WERI-Rb-1 (cell line): ENCODE measurements at regions not wholly inside any gene's neighbourhood (a gene's known extent, or its start where the extent isn't known, plus 50 kb on each side); places are given as distances from the start of the nearest gene placed in this dataset.

Source experiments
- DNase-seq: peaks from one replicate; pipeline ENCODE4 v3.0.0-alpha.2; 2020
- H3K27ac ChIP-seq: fragments of 250-450 bp; sonication (Bioruptor Pico); 2 replicates; pipeline ENCODE4 v1.5.1; 2020; ENCODE audit warnings: mild to moderate bottlenecking, moderate library complexity
- H3K27me3 ChIP-seq: fragments of 250-450 bp; sonication (Bioruptor Pico); 2 replicates; pipeline ENCODE4 v1.5.1; 2021; ENCODE audit warnings: mild to moderate bottlenecking, low read depth, moderate library complexity; ENCODE audit not compliant: insufficient read depth, severe bottlenecking
- H3K36me3 ChIP-seq: fragments of 250-450 bp; sonication (Bioruptor Pico); 2 replicates; pipeline ENCODE4 v1.5.1; 2020; ENCODE audit warnings: mild to moderate bottlenecking, moderate library complexity
- H3K4me3 ChIP-seq: 2 replicates; pipeline ENCODE4 v1.5.1; 2011; ENCODE audit warnings: low read depth, mild to moderate bottlenecking, control low read depth, low read length
- H3K9me3 ChIP-seq: fragments of 250-450 bp; sonication (Bioruptor Pico); 2 replicates; pipeline ENCODE4 v1.5.1; 2021; ENCODE audit warnings: mild to moderate bottlenecking, moderate library complexity; ENCODE audit not compliant: severe bottlenecking
- CTCF ChIP-seq: IDR thresholded peaks from 2 replicates; pipeline ENCODE4 v1.5.1; 2011; ENCODE audit warnings: low read depth, mild to moderate bottlenecking, control low read depth, inconsistent platforms, low read length

- H3K27me3 ChIP-seq, result no peaks in the 10 kb centered on the region
- H3K4me3 ChIP-seq, result no peak overlapping the region
- no peaks in the 10 kb centered on the region for H3K36me3 ChIP-seq
- no peak overlapping the region for H3K27ac ChIP-seq
- DNase-seq, result no peak
- H3K9me3 ChIP-seq, result no peaks in the 10 kb centered on the region
- no peak for TF ChIP-seq CTCF
Measured at GRCh38 chr7:19623676-19624075, 85.2 kb downstream of the POLR1F start.

- Histone ChIP-seq H3K27ac (no peak overlapping the region), H3K4me3 (no peak overlapping the region), H3K27me3 (no peaks in the 10 kb centered on the region), H3K9me3 (no peaks in the 10 kb centered on the region), H3K36me3 (no peaks in the 10 kb centered on the region)
- TF ChIP-seq CTCF, result no peak
- no peak for DNase-seq
Measured at GRCh38 chr7:19621740-19622139, 87.1 kb downstream of the POLR1F start.

GRCh38 chr7:19620470-19620869 is 88.4 kb downstream of the POLR1F start:
- H3K9me3 ChIP-seq, result no peaks in the 10 kb centered on the region
- no peak overlapping the region for H3K27ac ChIP-seq
- DNase-seq, result no peak

GRCh38 chr7:19619122-19619521 is 89.7 kb downstream of the POLR1F start:
- Histone ChIP-seq H3K27me3 (no peaks in the 10 kb centered on the region), H3K4me3 (no peak overlapping the region), H3K27ac (no peak overlapping the region), H3K9me3 (no peaks in the 10 kb centered on the region), H3K36me3 (no peaks in the 10 kb centered on the region)
- TF ChIP-seq CTCF, result no peak
- DNase-seq, result no peak

More at GRCh38 chr7:19620470-19620869, 88.4 kb downstream of the POLR1F start:
- H3K4me3 ChIP-seq, result no peak overlapping the region
- no peaks in the 10 kb centered on the region for H3K36me3 ChIP-seq
- TF ChIP-seq CTCF, result no peak
- no peaks in the 10 kb centered on the region for H3K27me3 ChIP-seq

- no peak for DNase-seq
- no peaks in the 10 kb centered on the region for H3K36me3 ChIP-seq
- TF ChIP-seq CTCF, result no peak
- no peak overlapping the region for H3K4me3 ChIP-seq
- no peaks in the 10 kb centered on the region for H3K9me3 ChIP-seq
- no peaks in the 10 kb centered on the region for H3K27me3 ChIP-seq
- no peak overlapping the region for H3K27ac ChIP-seq
Measured at GRCh38 chr7:19617901-19618300, 90.9 kb downstream of the POLR1F start.

- no peak for TF ChIP-seq CTCF
- no peak for DNase-seq
- Histone ChIP-seq H3K36me3 (no peaks in the 10 kb centered on the region), H3K4me3 (no peak overlapping the region), H3K9me3 (no peaks in the 10 kb centered on the region), H3K27ac (no peak overlapping the region), H3K27me3 (no peaks in the 10 kb centered on the region)
Measured at GRCh38 chr7:19610194-19610943, 98.5 kb downstream of the POLR1F start.
